ENCODE measurements at regions not wholly inside any gene's neighbourhood (a gene's known extent, or its start where the extent isn't known, plus 50 kb on each side); places are given as distances from the start of the nearest gene placed in this dataset.

DNA sequence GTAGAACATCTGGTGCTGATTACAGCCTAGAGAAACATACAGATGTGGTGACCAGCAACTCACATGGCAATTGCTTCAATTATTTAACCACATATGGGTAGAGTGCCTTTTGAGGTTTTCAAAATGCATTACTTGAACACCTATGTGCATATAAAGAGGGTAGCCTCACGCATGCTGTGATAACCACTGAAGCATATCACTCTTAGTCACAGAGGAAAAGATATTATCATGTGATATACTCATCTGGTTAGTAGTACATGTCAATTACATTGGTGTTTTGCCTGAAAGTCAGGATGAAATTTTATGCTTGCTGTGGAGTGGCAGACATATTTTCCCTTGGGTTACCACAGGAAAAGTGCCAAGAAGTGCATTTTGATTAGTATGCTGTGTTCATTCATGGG lies 459.3 kb upstream of the AGTR1 start:
- Histone ChIP-seq H3K9me3 (ENCODE audit: low read length) (no peaks in the 10 kb centered on the region), H3K36me3 (ENCODE audit: insufficient read depth, low read length) (no peaks in the 10 kb centered on the region), H3K9me2 (ENCODE audit: insufficient read depth, low read length) (no peaks in the 10 kb centered on the region), H2AFZ (ENCODE audit: low read depth, low read length) (no peak overlapping the region), H3K9ac (ENCODE audit: low read length) (no peak overlapping the region), H3K79me2 (replicated peaks; ENCODE audit: insufficient read depth, low read length) (no peaks in the 10 kb centered on the region), H3K27me3 (ENCODE audit: insufficient read depth, low read depth, low read length) (no peaks in the 10 kb centered on the region), H3K4me2 (ENCODE audit: low read length) (peak overlapping the region; percentile 1), H4K20me1 (ENCODE audit: insufficient read depth) (no peaks in the 10 kb centered on the region), H3F3A (ENCODE audit: insufficient read depth, low read length, poor library complexity, severe bottlenecking) (no peaks in the 10 kb centered on the region), H3K4me3 (ENCODE audit: low read length) (no peak overlapping the region), H3K27ac (ENCODE audit: low read length) (peak overlapping the region; percentile 40)
- TF ChIP-seq SMC3 (conservative IDR thresholded peaks at IDR 0.05; ENCODE audit: poor library complexity) (no peak), MXI1 (conservative IDR thresholded peaks at IDR 0.05; ENCODE audit: poor library complexity, severe bottlenecking) (no peak), POLR2AphosphoS5 (IDR thresholded peaks at IDR 0.05) (peak; percentile 87), EP300 (conservative IDR thresholded peaks at IDR 0.05; ENCODE audit: poor library complexity, severe bottlenecking) (peak; percentile 89), REST (IDR thresholded peaks at IDR 0.05; ENCODE audit: borderline replicate concordance) (peak; percentile 54), EZH2 (IDR thresholded peaks at IDR 0.05; ENCODE audit: borderline replicate concordance, insufficient read depth, low read length, poor library complexity, severe bottlenecking) (no peak), CTCF (IDR thresholded peaks at IDR 0.05; ENCODE audit: poor library complexity, severe bottlenecking) (no peak), TAF1 (IDR thresholded peaks at IDR 0.05; ENCODE audit: low read depth) (no peak), RAD21 (conservative IDR thresholded peaks at IDR 0.05) (no peak)

DNA sequence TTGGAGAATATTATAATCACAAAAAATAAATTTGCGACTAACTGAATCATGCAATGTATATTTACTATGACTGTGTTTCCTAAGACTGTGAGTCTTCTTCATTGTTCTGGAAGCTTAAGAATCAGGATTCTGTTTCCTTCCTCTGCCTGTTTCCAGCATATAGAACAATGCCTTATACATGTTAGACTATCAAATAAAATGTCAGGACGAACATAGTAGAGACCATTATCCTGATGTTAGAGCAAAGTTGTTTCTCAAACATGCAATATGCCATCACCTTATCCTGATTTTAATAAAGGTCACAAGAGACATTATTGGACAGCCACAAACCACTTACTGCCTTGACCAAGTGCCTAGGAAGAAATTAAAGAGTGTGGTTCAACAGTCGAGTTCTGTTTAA lies 457.4 kb upstream of the AGTR1 start:
- no peaks in the 10 kb centered on the region for H3K9me2 ChIP-seq (ENCODE audit: insufficient read depth, low read length)
- H3K9me3 ChIP-seq (ENCODE audit: low read length): no peaks in the 10 kb centered on the region
- H3F3A ChIP-seq (ENCODE audit: insufficient read depth, low read length, poor library complexity, severe bottlenecking): no peaks in the 10 kb centered on the region
- no peaks in the 10 kb centered on the region for H3K79me2 ChIP-seq (replicated peaks; ENCODE audit: insufficient read depth, low read length)
- no peak overlapping the region for H3K27ac ChIP-seq (ENCODE audit: low read length)
- no peak overlapping the region for H3K9ac ChIP-seq (ENCODE audit: low read length)
- H3K27me3 ChIP-seq (ENCODE audit: insufficient read depth, low read depth, low read length): no peaks in the 10 kb centered on the region
- no peak overlapping the region for H3K4me2 ChIP-seq (ENCODE audit: low read length)
- no peak overlapping the region for H3K4me3 ChIP-seq (ENCODE audit: low read length)
- no peak overlapping the region for H2AFZ ChIP-seq (ENCODE audit: low read depth, low read length)
- H4K20me1 ChIP-seq (ENCODE audit: insufficient read depth): no peaks in the 10 kb centered on the region
- no peak for TF ChIP-seq RAD21 (conservative IDR thresholded peaks at IDR 0.05)
- no peak for TF ChIP-seq REST (IDR thresholded peaks at IDR 0.05; ENCODE audit: borderline replicate concordance)
- no peak for TF ChIP-seq SMC3 (conservative IDR thresholded peaks at IDR 0.05; ENCODE audit: poor library complexity)
- TF ChIP-seq EP300 (conservative IDR thresholded peaks at IDR 0.05; ENCODE audit: poor library complexity, severe bottlenecking): no peak
- no peak for TF ChIP-seq TAF1 (IDR thresholded peaks at IDR 0.05; ENCODE audit: low read depth)
- H3K36me3 ChIP-seq (ENCODE audit: insufficient read depth, low read length): no peaks in the 10 kb centered on the region
